Muscle layer of colon (tissue), 2 donors: ENCODE measurements at regions not wholly inside any gene's neighbourhood (a gene's known extent, or its start where the extent isn't known, plus 50 kb on each side); places are given as distances from the start of the nearest gene placed in this dataset.

Experiments used
- H3K27ac ChIP-seq: one replicate; pipeline ENCODE4 v1.7.0; 2013; ENCODE audit warnings: low read depth, mild to moderate bottlenecking, low read length, moderate library complexity
- H3K27me3 ChIP-seq, 2 donors: one replicate each; pipeline ENCODE4 v1.7.0; 2013; ENCODE audit warnings: low read length in 2 of 2, mild to moderate bottlenecking in 2 of 2; ENCODE audit not compliant: insufficient read depth in 2 of 2, control insufficient read depth in 1 of 2
- H3K36me3 ChIP-seq: one replicate; pipeline ENCODE4 v1.7.0; 2013; ENCODE audit warnings: mild to moderate bottlenecking, low read length; ENCODE audit not compliant: insufficient read depth
- H3K4me1 ChIP-seq: one replicate; pipeline ENCODE4 v1.7.0; 2013; ENCODE audit warnings: mild to moderate bottlenecking, low read length; ENCODE audit not compliant: insufficient read depth
- H3K4me3 ChIP-seq, 2 donors: one replicate each; pipeline ENCODE4 v1.7.0; 2013; ENCODE audit warnings: low read length in 2 of 2, low read depth in 1 of 2, mild to moderate bottlenecking in 1 of 2, moderate library complexity in 1 of 2
- H3K9ac ChIP-seq: one replicate; pipeline ENCODE4 v1.7.0; 2013; ENCODE audit warnings: low read length
- H3K9me3 ChIP-seq: one replicate; pipeline ENCODE4 v1.7.0; 2013; ENCODE audit warnings: mild to moderate bottlenecking, low read length
- donor health status: abdominal sarcoma.
- donor health status: Adenocarcinoma of cecum.

- Histone ChIP-seq H3K4me3 (no peak overlapping the region), H3K27me3 (no peaks in the 10 kb centered on the region), H3K4me1 (no peaks in the 10 kb centered on the region), H3K9me3 (no peaks in the 10 kb centered on the region), H3K36me3 (no peaks in the 10 kb centered on the region), H3K27ac (no peak overlapping the region), H3K9ac (no peak overlapping the region)
Observed at GRCh38 chr3:137061186-137061585, 103.4 kb downstream of the IL20RB start.

GRCh38 chr3:137062250-137062649 lies 104.5 kb downstream of the IL20RB start:
- Histone ChIP-seq H3K27me3 (no peaks in the 10 kb centered on the region), H3K27ac (no peak overlapping the region), H3K4me1 (no peaks in the 10 kb centered on the region), H3K4me3 (no peak overlapping the region), H3K9me3 (no peaks in the 10 kb centered on the region), H3K9ac (no peak overlapping the region), H3K36me3 (no peaks in the 10 kb centered on the region)

- Histone ChIP-seq H3K9me3 (no peaks in the 10 kb centered on the region), H3K9ac (no peak overlapping the region), H3K36me3 (no peaks in the 10 kb centered on the region), H3K4me1 (no peaks in the 10 kb centered on the region), H3K4me3 (no peak overlapping the region), H3K27ac (no peak overlapping the region), H3K27me3 (no peaks in the 10 kb centered on the region)
Observed at GRCh38 chr3:137065381-137065780, 107.6 kb downstream of the IL20RB start.

GRCh38 chr3:137066092-137066491 lies 108.3 kb downstream of the IL20RB start:
- H3K9ac ChIP-seq: no peak overlapping the region
- no peaks in the 10 kb centered on the region for H3K9me3 ChIP-seq
- no peak overlapping the region for H3K27ac ChIP-seq
- H3K27me3 ChIP-seq: no peaks in the 10 kb centered on the region
- H3K4me3 ChIP-seq: no peak overlapping the region
- no peaks in the 10 kb centered on the region for H3K36me3 ChIP-seq
- H3K4me1 ChIP-seq: no peaks in the 10 kb centered on the region

- no peaks in the 10 kb centered on the region for H3K27me3 ChIP-seq
- no peaks in the 10 kb centered on the region for H3K9me3 ChIP-seq
- no peak overlapping the region for H3K27ac ChIP-seq
- H3K36me3 ChIP-seq: no peaks in the 10 kb centered on the region
- H3K4me1 ChIP-seq: no peaks in the 10 kb centered on the region
- H3K4me3 ChIP-seq: no peak overlapping the region
- no peak overlapping the region for H3K9ac ChIP-seq
Observed at GRCh38 chr3:137071104-137071503, 113.3 kb downstream of the IL20RB start.

GRCh38 chr3:137075020-137075419 lies 117.2 kb downstream of the IL20RB start:
- H3K9me3 ChIP-seq: no peaks in the 10 kb centered on the region
- no peak overlapping the region for H3K4me3 ChIP-seq
- no peaks in the 10 kb centered on the region for H3K27me3 ChIP-seq
- H3K27ac ChIP-seq: no peak overlapping the region
- no peaks in the 10 kb centered on the region for H3K4me1 ChIP-seq
- no peak overlapping the region for H3K9ac ChIP-seq
- no peaks in the 10 kb centered on the region for H3K36me3 ChIP-seq

GRCh38 chr3:137078040-137078439 lies 120.3 kb downstream of the IL20RB start:
- Histone ChIP-seq H3K4me3 (no peak overlapping the region), H3K27ac (no peak overlapping the region), H3K36me3 (no peaks in the 10 kb centered on the region), H3K9ac (no peak overlapping the region), H3K27me3 (no peaks in the 10 kb centered on the region), H3K4me1 (no peaks in the 10 kb centered on the region), H3K9me3 (no peaks in the 10 kb centered on the region)

GRCh38 chr3:137079571-137079970 lies 121.8 kb downstream of the IL20RB start:
- Histone ChIP-seq H3K4me1 (no peaks in the 10 kb centered on the region), H3K27ac (no peak overlapping the region), H3K36me3 (no peaks in the 10 kb centered on the region), H3K9me3 (no peaks in the 10 kb centered on the region), H3K9ac (no peak overlapping the region), H3K27me3 (no peaks in the 10 kb centered on the region), H3K4me3 (no peak overlapping the region)

- no peaks in the 10 kb centered on the region for H3K27me3 ChIP-seq
- H3K36me3 ChIP-seq: no peaks in the 10 kb centered on the region
- H3K4me1 ChIP-seq: no peaks in the 10 kb centered on the region
- H3K9ac ChIP-seq: no peak overlapping the region
- H3K9me3 ChIP-seq: no peaks in the 10 kb centered on the region
- no peak overlapping the region for H3K27ac ChIP-seq
- no peak overlapping the region for H3K4me3 ChIP-seq
Observed at GRCh38 chr3:137081711-137082110, 123.9 kb downstream of the IL20RB start.

GRCh38 chr3:137082763-137083162 lies 125.0 kb downstream of the IL20RB start:
- H3K4me1 ChIP-seq: no peaks in the 10 kb centered on the region
- H3K36me3 ChIP-seq: no peaks in the 10 kb centered on the region
- no peak overlapping the region for H3K4me3 ChIP-seq
- H3K9ac ChIP-seq: no peak overlapping the region
- H3K9me3 ChIP-seq: no peaks in the 10 kb centered on the region
- no peak overlapping the region for H3K27ac ChIP-seq
- no peaks in the 10 kb centered on the region for H3K27me3 ChIP-seq

- Histone ChIP-seq H3K9ac (no peak overlapping the region), H3K27ac (no peak overlapping the region), H3K27me3 (no peaks in the 10 kb centered on the region), H3K4me3 (no peak overlapping the region), H3K9me3 (no peaks in the 10 kb centered on the region), H3K36me3 (no peaks in the 10 kb centered on the region), H3K4me1 (no peaks in the 10 kb centered on the region)
Observed at GRCh38 chr3:137083332-137083731, 125.5 kb downstream of the IL20RB start.

- no peak overlapping the region for H3K4me3 ChIP-seq
- no peak overlapping the region for H3K9ac ChIP-seq
- H3K27me3 ChIP-seq: no peaks in the 10 kb centered on the region
- H3K4me1 ChIP-seq: no peaks in the 10 kb centered on the region
- H3K27ac ChIP-seq: no peak overlapping the region
- no peaks in the 10 kb centered on the region for H3K9me3 ChIP-seq
- H3K36me3 ChIP-seq: no peaks in the 10 kb centered on the region
Observed at GRCh38 chr3:137084586-137084985, 126.8 kb downstream of the IL20RB start.
